Progenitor cell of endocrine pancreas (in vitro differentiated cells): ENCODE measurements at regions not wholly inside any gene's neighbourhood (a gene's known extent, or its start where the extent isn't known, plus 50 kb on each side); places are given as distances from the start of the nearest gene placed in this dataset.

Experiments used
- DNase-seq: peaks from one replicate; pipeline ENCODE4 v3.0.0; 2021; ENCODE audit warnings: low spot score; ENCODE audit not compliant: unreplicated experiment
- H3K27ac Mint-ChIP-seq: 2 replicates; pipeline ENCODE4 v1.8.0; 2021; ENCODE audit warnings: mild to moderate bottlenecking, moderate library complexity, mixed read lengths
- H3K27me3 Mint-ChIP-seq: 2 replicates; pipeline ENCODE4 v1.8.0; 2021; ENCODE audit warnings: mixed read lengths
- H3K36me3 Mint-ChIP-seq: 2 replicates; pipeline ENCODE4 v1.8.0; 2022; ENCODE audit warnings: mixed read lengths; ENCODE audit not compliant: insufficient read depth
- H3K4me1 Mint-ChIP-seq: 2 replicates; pipeline ENCODE4 v1.8.0; 2021; ENCODE audit warnings: low read depth, mixed read lengths
- H3K4me3 Mint-ChIP-seq: 2 replicates; pipeline ENCODE4 v1.8.0; 2021; ENCODE audit warnings: low read depth, mild to moderate bottlenecking, moderate library complexity, mixed read lengths
- H3K9me3 Mint-ChIP-seq: 2 replicates; pipeline ENCODE4 v1.8.0; 2021; ENCODE audit warnings: low read depth, mixed read lengths
- CTCF ChIP-seq: fragments of 200-600 bp; sonication (generic); IDR thresholded peaks from one replicate; pipeline ENCODE4 v1.5.0; 2021; ENCODE audit warnings: antibody characterized with exemption, mild to moderate bottlenecking; ENCODE audit not compliant: unreplicated experiment

- Mint-ChIP-seq H3K27ac (no peak overlapping the region), H3K4me1 (no peaks in the 10 kb centered on the region), H3K4me3 (no peak overlapping the region), H3K36me3 (no peaks in the 10 kb centered on the region), H3K27me3 (no peaks in the 10 kb centered on the region), H3K9me3 (no peaks in the 10 kb centered on the region)
- TF ChIP-seq CTCF: no peak
- no peak for DNase-seq
These were observed 50.5 kb upstream of the HAPSTR1 start for GRCh38 chr16:9040800-9041412.
